H1 (cell line): ENCODE measurements at regions not wholly inside any gene's neighbourhood (a gene's known extent, or its start where the extent isn't known, plus 50 kb on each side); places are given as distances from the start of the nearest gene placed in this dataset.

Experiments used
- CTCF ChIA-PET: fragments of 300-600 bp; sonication (Branson Sonifier 250); formaldehyde crosslinking; loops from one replicate; lab custom pipeline; 2021; ENCODE audit not compliant: partially characterized antibody; lab: Charles Lee
- POLR2A ChIA-PET: fragments of 300-600 bp; sonication (Branson Sonifier 250); formaldehyde crosslinking; loops from one replicate; lab custom pipeline; 2021; ENCODE audit warnings: inconsistent platforms; ENCODE audit not compliant: partially characterized antibody; lab: Charles Lee
- DNase-seq, 2 experiments: peaks; one replicate each; pipeline versions ENCODE4 v3.0.0 to v3.0.0-alpha.2; 2010 to 2022; ENCODE audit warnings: low spot score in 2 of 2, low read depth in 1 of 2, mixed read lengths in 1 of 2
- FAIRE-seq: peaks from 2 replicates; lab custom pipeline; 2011; peaks lifted over from hg19 to GRCh38; lab: Jason Lieb, UNC
- H2AFZ ChIP-seq: 2 replicates; pipeline ENCODE4 v1.8.1; 2012; ENCODE audit warnings: low read length, inconsistent platforms
- H2AK5ac ChIP-seq: 2 replicates; pipeline ENCODE4 v1.6.1; 2013; ENCODE audit warnings: low read depth, low read length
- H2BK120ac ChIP-seq: replicated peaks from 2 replicates; pipeline ENCODE3; 2013; ENCODE audit warnings: low read depth, low read length, inconsistent platforms
- H2BK12ac ChIP-seq: 2 replicates; pipeline ENCODE4 v1.6.1; 2013; ENCODE audit warnings: low read depth, low read length
- H2BK15ac ChIP-seq: 2 replicates; pipeline ENCODE4 v1.6.1; 2013; ENCODE audit warnings: low read length
- H2BK20ac ChIP-seq: 2 replicates; pipeline ENCODE4 v1.6.1; 2013; ENCODE audit warnings: low read length
- H2BK5ac ChIP-seq: 2 replicates; pipeline ENCODE4 v1.6.1; 2013; ENCODE audit warnings: low read depth, low read length
- H3K14ac ChIP-seq: 2 replicates; pipeline ENCODE4 v1.6.1; 2013; ENCODE audit warnings: inconsistent platforms; ENCODE audit not compliant: insufficient read length
- H3K18ac ChIP-seq: 2 replicates; pipeline ENCODE4 v1.6.1; 2013; ENCODE audit warnings: low read length; ENCODE audit errors: extremely low read depth
- H3K23ac ChIP-seq: 2 replicates; pipeline ENCODE4 v1.6.1; 2013; ENCODE audit warnings: inconsistent platforms; ENCODE audit not compliant: insufficient read length
- H3K23me2 ChIP-seq: 2 replicates; pipeline ENCODE4 v1.6.1; 2013; ENCODE audit warnings: low read depth, low read length
- H3K27ac ChIP-seq: 2 replicates; pipeline ENCODE4 v1.6.1; 2011; ENCODE audit warnings: low read depth, low read length, inconsistent platforms
- H3K27me3 ChIP-seq, 4 experiments: replicated peaks in 1 of 4; 1 replicate in 1 of 4; 2 replicates in 3 of 4; pipeline versions ENCODE4 v1.6.1 to v1.8.1; 2011 to 2013; ENCODE audit warnings: low read length in 3 of 4, mild to moderate bottlenecking in 3 of 4, inconsistent platforms in 2 of 4, mixed read lengths in 2 of 4, moderate library complexity in 1 of 4; ENCODE audit not compliant: control insufficient read depth in 3 of 4, insufficient read depth in 3 of 4; ENCODE audit errors: extremely low read depth in 1 of 4
- H3K36me3 ChIP-seq, 4 experiments: 2 replicates each; pipeline versions ENCODE4 v1.6.1 to v1.8.1; 2011 to 2013; ENCODE audit warnings: mild to moderate bottlenecking in 4 of 4, low read length in 3 of 4, moderate library complexity in 2 of 4, control low read depth in 1 of 4, inconsistent platforms in 1 of 4; ENCODE audit not compliant: insufficient read depth in 4 of 4, control insufficient read depth in 2 of 4
- H3K4ac ChIP-seq: replicated peaks from 2 replicates; pipeline ENCODE3; 2013; ENCODE audit warnings: low read length, low read depth, mixed read lengths, inconsistent platforms; ENCODE audit not compliant: insufficient read length
- H3K4me1 ChIP-seq, 4 experiments: replicated peaks in 1 of 4; 1 replicate in 1 of 4; 2 replicates in 3 of 4; pipeline versions ENCODE4 v1.6.1 to v1.8.1; 2011 to 2013; ENCODE audit warnings: low read length in 3 of 4, inconsistent platforms in 2 of 4, mixed read lengths in 1 of 4; ENCODE audit not compliant: insufficient read depth in 4 of 4, control insufficient read depth in 3 of 4
- H3K4me2 ChIP-seq, 2 experiments: 2 replicates each; pipeline versions ENCODE4 v1.6.1 to v1.8.1; 2011 to 2013; ENCODE audit warnings: low read depth in 2 of 2, low read length in 2 of 2, control low read depth in 1 of 2, inconsistent platforms in 1 of 2, mild to moderate bottlenecking in 1 of 2; ENCODE audit not compliant: insufficient read depth in 1 of 2
- H3K4me3 ChIP-seq, 4 experiments: fragments of 200-600, 300-600 bp in 1 of 4; sonication (generic), shearing (Covaris generic), sonication (Bioruptor Twin) in 1 of 4; 2 replicates each; pipeline versions ENCODE4 v1.5.1 to v1.8.1; 2011 to 2016; ENCODE audit warnings: low read length in 4 of 4, low read depth in 3 of 4, control low read depth in 2 of 4, inconsistent platforms in 2 of 4, mild to moderate bottlenecking in 2 of 4, mixed read lengths in 1 of 4, moderate library complexity in 1 of 4; ENCODE audit not compliant: insufficient read depth in 2 of 4; ENCODE audit errors: extremely low read depth in 1 of 4
- H3K56ac ChIP-seq: replicated peaks from 2 replicates; pipeline ENCODE3; 2013; ENCODE audit warnings: low read depth, mild to moderate bottlenecking, mixed read lengths, low read length, inconsistent platforms; ENCODE audit not compliant: insufficient read length
- H3K79me1 ChIP-seq: 2 replicates; pipeline ENCODE4 v1.6.1; 2013; ENCODE audit warnings: low read depth, low read length, control low read depth
- H3K79me2 ChIP-seq, 2 experiments: 2 replicates each; pipeline versions ENCODE4 v1.6.1 to v1.8.1; 2012 to 2013; ENCODE audit warnings: low read length in 2 of 2, mild to moderate bottlenecking in 2 of 2, inconsistent platforms in 1 of 2; ENCODE audit not compliant: insufficient read depth in 2 of 2, control insufficient read depth in 1 of 2
- H3K9ac ChIP-seq, 4 experiments: replicated peaks in 1 of 4; 1 replicate in 1 of 4; 2 replicates in 3 of 4; pipeline versions ENCODE4 v1.6.1 to v1.8.1; 2011 to 2013; ENCODE audit warnings: low read depth in 3 of 4, low read length in 3 of 4, control low read depth in 2 of 4, mild to moderate bottlenecking in 2 of 4, moderate library complexity in 2 of 4, inconsistent platforms in 1 of 4; ENCODE audit errors: extremely low read depth in 1 of 4
- H3K9me3 ChIP-seq, 2 experiments: 2 replicates each; pipeline versions ENCODE4 v1.6.1 to v1.8.1; 2012 to 2013; ENCODE audit warnings: mild to moderate bottlenecking in 2 of 2, moderate library complexity in 2 of 2, control low read depth in 1 of 2, inconsistent platforms in 1 of 2, low read depth in 1 of 2, low read length in 1 of 2, mixed read lengths in 1 of 2; ENCODE audit not compliant: insufficient read depth in 2 of 2
- H4K20me1 ChIP-seq, 2 experiments: replicated peaks in 1 of 2; 2 replicates each; pipeline versions ENCODE3 to v1.8.1; 2011 to 2013; ENCODE audit warnings: inconsistent platforms in 2 of 2, low read length in 2 of 2, mild to moderate bottlenecking in 1 of 2; ENCODE audit not compliant: insufficient read depth in 2 of 2, control insufficient read depth in 1 of 2
- H4K5ac ChIP-seq: 2 replicates; pipeline ENCODE4 v1.6.1; 2013; ENCODE audit warnings: low read length, low read depth, mixed read lengths, inconsistent platforms; ENCODE audit not compliant: insufficient read length
- H4K8ac ChIP-seq: 2 replicates; pipeline ENCODE4 v1.8.0; 2013; ENCODE audit warnings: mild to moderate bottlenecking, moderate library complexity, low read length, inconsistent platforms; ENCODE audit not compliant: insufficient read depth; ENCODE audit errors: extremely low read depth
- H4K91ac ChIP-seq: replicated peaks from 2 replicates; pipeline ENCODE3; 2013; ENCODE audit warnings: low read length, mixed read lengths, inconsistent platforms; ENCODE audit not compliant: insufficient read length
- CBX8 ChIP-seq: fragments of 300-800, 300-1000 bp; sonication (generic); IDR thresholded peaks from 2 replicates; pipeline ENCODE4 v1.7.1; 2016; ENCODE audit warnings: low read depth, low read length, borderline replicate concordance
- CHD1 ChIP-seq: IDR thresholded peaks from 2 replicates; pipeline ENCODE4 v1.6.1; 2012; ENCODE audit warnings: low read depth, low read length, improper control_type of control experiment
- EZH2 ChIP-seq: fragments of 200-600 bp; sonication (generic); IDR thresholded peaks from 2 replicates; pipeline ENCODE4 v1.7.1; 2012; ENCODE audit warnings: low read depth, mild to moderate bottlenecking, moderate library complexity, low read length, inconsistent platforms; ENCODE audit not compliant: severe bottlenecking
- HDAC2 ChIP-seq, 2 experiments: fragments of 300-600 bp in 1 of 2; sonication (generic) in 1 of 2; IDR thresholded peaks; 2 replicates each; pipeline ENCODE4 v1.6.1; 2011 to 2012; ENCODE audit warnings: low read depth in 2 of 2, low read length in 2 of 2, mild to moderate bottlenecking in 2 of 2, moderate library complexity in 2 of 2, borderline replicate concordance in 1 of 2, inconsistent platforms in 1 of 2
- JUN ChIP-seq: IDR thresholded peaks from 2 replicates; pipeline ENCODE4 v1.6.1; 2011; ENCODE audit warnings: low read depth, mild to moderate bottlenecking, improper control_type of control experiment, low read length
- POLR2AphosphoS5 ChIP-seq: IDR thresholded peaks from 2 replicates; pipeline ENCODE4 v1.6.1; 2011; ENCODE audit warnings: low read depth, low read length
- RFX5 ChIP-seq: IDR thresholded peaks from 2 replicates; pipeline ENCODE4 v1.6.1; 2011; ENCODE audit warnings: low read depth, low read length, improper control_type of control experiment, borderline replicate concordance
- SP2 ChIP-seq: IDR thresholded peaks from 2 replicates; pipeline ENCODE4 v1.6.1; 2012; ENCODE audit warnings: mild to moderate bottlenecking, low read length, inconsistent platforms
- SP4 ChIP-seq: IDR thresholded peaks from 2 replicates; pipeline ENCODE4 v1.6.1; 2012; ENCODE audit warnings: low read length, inconsistent platforms
- WGBS, 2 experiments: shearing (Covaris generic) in 1 of 2; methylation state at CpG; one replicate each; pipeline versions ENCODE4 v1.1.6 to v1.1.7; 2013 to 2015; ENCODE audit warnings: low lambda C conversion rate in 2 of 2, mixed read lengths in 2 of 2, inconsistent platforms in 1 of 2, low coverage in 1 of 2, missing lambda C conversion rate in 1 of 2; ENCODE audit not compliant: insufficient replicate concordance in 2 of 2, insufficient coverage in 1 of 2, insufficient read length in 1 of 2; ENCODE audit errors: extremely low coverage in 1 of 2, missing lambda C conversion rate in 1 of 2; 5-methylcytosine and 5-hydroxymethylcytosine counted together

DNA sequence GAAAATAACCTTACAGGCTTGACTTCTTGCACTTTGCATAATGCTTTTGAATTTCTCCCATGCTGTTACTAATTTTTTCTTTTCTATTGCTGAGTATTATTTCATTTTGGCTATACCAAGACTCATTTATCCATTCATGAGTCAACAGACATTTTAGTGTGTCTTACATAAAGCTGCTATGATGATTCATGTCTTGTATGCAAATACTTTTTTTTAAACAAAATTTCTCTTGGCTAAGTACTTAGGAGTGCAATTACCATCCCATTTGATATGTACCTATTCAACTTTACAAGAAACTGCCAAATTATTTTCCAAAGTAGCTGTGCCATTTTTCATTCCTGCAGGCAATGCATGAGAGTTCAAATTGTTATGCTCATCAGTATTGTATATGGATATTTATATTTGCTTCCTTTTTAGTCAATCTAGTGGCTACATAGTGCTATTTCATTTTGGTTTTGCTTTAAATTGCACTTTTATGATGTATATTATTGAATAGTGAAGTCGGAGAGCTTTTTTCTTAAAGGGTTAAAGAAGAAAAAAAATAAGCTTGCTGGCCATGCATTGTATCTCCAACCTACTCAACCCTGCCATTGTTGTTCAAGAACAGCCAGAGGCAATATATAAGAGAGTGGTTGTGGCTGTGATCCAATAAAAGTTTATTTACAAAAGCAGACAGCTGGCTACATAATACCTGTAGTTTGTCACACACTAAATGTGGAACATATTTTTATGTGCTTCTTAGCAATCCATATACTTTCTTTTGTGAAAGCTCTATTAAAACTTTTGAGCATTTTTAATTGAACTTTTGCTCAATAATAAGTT lies 862.8 kb downstream of the KCNT2 start:
- Histone ChIP-seq H3K56ac (no peak overlapping the region), H2BK5ac (no peak overlapping the region), H3K23ac (no peak overlapping the region), H3K4me3 (no peak overlapping the region), H4K91ac (no peak overlapping the region), H3K27me3 (no peaks in the 10 kb centered on the region), H4K20me1 (no peaks in the 10 kb centered on the region), H3K36me3 (no peaks in the 10 kb centered on the region), H2AFZ (no peak overlapping the region), H3K4me2 (no peak overlapping the region), H4K8ac (no peak overlapping the region), H3K23me2 (no peaks in the 10 kb centered on the region), H3K9me3 (no peaks in the 10 kb centered on the region), H2BK20ac (no peak overlapping the region), H3K9ac (no peak overlapping the region), H2AK5ac (no peak overlapping the region), H2BK15ac (no peak overlapping the region), H3K18ac (no peak overlapping the region), H2BK120ac (no peak overlapping the region), H3K79me2 (no peaks in the 10 kb centered on the region), H4K5ac (no peak overlapping the region), H3K79me1 (no peaks in the 10 kb centered on the region), H3K4ac (no peak overlapping the region), H3K4me1 (peaks cover 0 to 2% (median 0%) of the 10 kb centered on the region in 4 experiments; a peak in 2 of 7 replicates), H3K27ac (no peak overlapping the region), H2BK12ac (no peak overlapping the region), H3K14ac (no peak overlapping the region)
- ChIA-PET POLR2A (no interaction called here), CTCF (interaction anchor here (0.6 to 1.2 kb wide), 5 partner anchors 12 to 345 kb away, joined by 3 to 4 read pairs (median 3); no protein-coding TSS in a partner anchor)
- 90% methylated on average over 1 of the region's 1 CpG; no CpG with 5 or more reads in 1 of the 2 experiments for WGBS, 2 experiments
- FAIRE-seq (no peak), DNase-seq (no peak)
- TF ChIP-seq HDAC2 (IDR thresholded peaks at IDR 0.05; ENCODE audit: borderline replicate concordance in 1 of 2, low read depth in 2 of 2, low read length in 2 of 2) (no peak), CBX8 (no peak), EZH2 (no peak), CHD1 (no peak), SP4 (no peak), RFX5 (no peak), POLR2AphosphoS5 (no peak), JUN (no peak), SP2 (no peak)
